PC-3 (cell line): ENCODE measurements at regions not wholly inside any gene's neighbourhood (a gene's known extent, or its start where the extent isn't known, plus 50 kb on each side); places are given as distances from the start of the nearest gene placed in this dataset.

Experiments used
- ATAC-seq: fragments of 200-7000 bp; cut with Tn5 transposase; 2 replicates; pipeline ENCODE4 v1.9.1; 2020; ENCODE audit warnings: mild to moderate bottlenecking, moderate library complexity
- BruUV-seq: library from RNA; stranded (reverse); fragments of 400-500 nt; replicated peaks from 2 replicates; lab custom pipeline; 2021; lab: Mats Ljungman, UMichigan
- CTCF ChIA-PET: fragments of 300-600 bp; sonication (Branson Sonifier 250); formaldehyde crosslinking; loops from one replicate; lab custom pipeline; 2022; ENCODE audit warnings: antibody characterized with exemption; lab: Charles Lee
- POLR2A ChIA-PET: fragments of 300-600 bp; sonication (Branson Sonifier 250); formaldehyde crosslinking; loops from one replicate; lab custom pipeline; 2022; ENCODE audit warnings: antibody characterized with exemption; ENCODE audit not compliant: unreplicated experiment; lab: Charles Lee
- DNase-seq: peaks from one replicate; pipeline ENCODE4 v3.0.0-alpha.2; 2015
- H2AFZ ChIP-seq: fragments of 300-600 bp; sonication (generic); 2 replicates; pipeline ENCODE4 v1.6.0; 2016; ENCODE audit warnings: antibody characterized with exemption, low read length
- H3F3A ChIP-seq: fragments of 300-600 bp; sonication (generic); one replicate; pipeline ENCODE4 v1.6.0; 2017; ENCODE audit warnings: antibody characterized with exemption, low read length, control low read depth, mild to moderate bottlenecking; ENCODE audit not compliant: unreplicated experiment
- H3K27ac ChIP-seq: fragments of 300-600 bp; sonication (generic); 2 replicates; pipeline ENCODE4 v1.5.1; 2016; ENCODE audit warnings: mild to moderate bottlenecking, low read length
- H3K27me3 ChIP-seq: fragments of 300-600 bp; sonication (generic); 2 replicates; pipeline ENCODE4 v1.6.1; 2016; ENCODE audit warnings: low read length, mixed read lengths
- H3K36me3 ChIP-seq: fragments of 300-600 bp; sonication (generic); 2 replicates; pipeline ENCODE4 v1.6.1; 2016; ENCODE audit warnings: low read depth, mixed run types, low read length, mixed read lengths
- H3K4me1 ChIP-seq: fragments of 300-600 bp; sonication (generic); 2 replicates; pipeline ENCODE4 v1.5.1; 2016; ENCODE audit warnings: low read length; ENCODE audit not compliant: insufficient read depth
- H3K4me2 ChIP-seq: fragments of 300-600 bp; sonication (generic); 2 replicates; pipeline ENCODE4 v1.6.0; 2016; ENCODE audit warnings: low read length
- H3K4me3 ChIP-seq: fragments of 300-600 bp; sonication (generic); 2 replicates; pipeline ENCODE4 v1.5.1; 2016; ENCODE audit warnings: mild to moderate bottlenecking, low read length, mixed read lengths
- H3K79me2 ChIP-seq: fragments of 300-600 bp; sonication (generic); 2 replicates; pipeline ENCODE4 v1.6.1; 2017; ENCODE audit warnings: low read length, mixed read lengths
- H3K9ac ChIP-seq: fragments of 300-600 bp; sonication (generic); 2 replicates; pipeline ENCODE4 v1.6.0; 2016; ENCODE audit warnings: mild to moderate bottlenecking, low read length
- H3K9me2 ChIP-seq: fragments of 300-600 bp; sonication (generic); replicated peaks from 2 replicates; pipeline ENCODE4 v1.6.1; 2016; ENCODE audit warnings: mixed run types, low read length, mixed read lengths
- H3K9me3 ChIP-seq: fragments of 300-600 bp; sonication (generic); 2 replicates; pipeline ENCODE4 v1.6.1; 2016; ENCODE audit warnings: low read length, mixed read lengths
- H4K20me1 ChIP-seq: fragments of 300-600 bp; sonication (generic); 2 replicates; pipeline ENCODE4 v1.6.1; 2016; ENCODE audit warnings: low read length, mixed read lengths
- EZH2 ChIP-seq: fragments of 300-600 bp; sonication (generic); IDR thresholded peaks from one replicate; pipeline ENCODE4 v1.6.1; 2017; ENCODE audit warnings: antibody characterized with exemption, mild to moderate bottlenecking, low read length; ENCODE audit not compliant: unreplicated experiment
- EZH2phosphoT487 ChIP-seq: fragments of 300-600 bp; sonication (generic); IDR thresholded peaks from 2 replicates; pipeline ENCODE4 v1.6.1; 2018; ENCODE audit warnings: mild to moderate bottlenecking, antibody characterized with exemption, low read length, borderline replicate concordance
- intact Hi-C: fragments of 100-400 bp; cut with micrococcal nuclease; formaldehyde crosslinking; loops from 2 replicates; pipeline ENCODE4 v1.9.0; 2023
- TF ChIP-seq, protein P1 (sequence below): fragments of 300-600 bp; sonication (generic); conservative IDR thresholded peaks from 2 replicates; pipeline ENCODE4 v1.5.1; 2017; ENCODE audit warnings: antibody characterized with exemption, low read depth, mild to moderate bottlenecking, low read length

DNA sequence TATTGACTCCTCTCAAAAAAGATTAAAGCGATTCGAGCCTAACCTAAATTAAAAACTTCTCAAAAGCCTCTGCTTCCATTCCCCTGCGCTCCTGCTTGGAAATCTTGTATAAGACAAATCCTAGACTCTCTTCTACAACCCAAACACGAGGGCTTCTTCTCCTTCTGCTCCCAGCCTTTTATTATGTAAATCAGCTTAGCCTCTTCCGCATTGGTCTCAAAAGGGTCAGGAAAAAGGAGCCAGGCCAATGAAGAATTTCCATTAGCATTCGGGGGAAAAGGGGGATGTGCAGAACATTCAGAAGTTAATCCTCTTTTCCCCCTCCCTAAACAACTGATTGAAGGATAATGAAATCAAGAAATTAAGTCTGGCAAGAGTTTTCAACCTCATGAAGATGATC is 107.9 kb downstream of the FAM124B start:
- Histone ChIP-seq H3K4me2 (no peak overlapping the region), H3K9ac (no peak overlapping the region), H3K9me3 (no peaks in the 10 kb centered on the region), H3K36me3 (no peaks in the 10 kb centered on the region), H3K4me3 (no peak overlapping the region), H3K9me2 (no peaks in the 10 kb centered on the region), H2AFZ (no peak overlapping the region), H3F3A (no peaks in the 10 kb centered on the region), H3K27ac (no peak overlapping the region), H3K4me1 (no peaks in the 10 kb centered on the region), H3K79me2 (no peaks in the 10 kb centered on the region), H4K20me1 (no peaks in the 10 kb centered on the region), H3K27me3 (no peaks in the 10 kb centered on the region)
- no peak for ATAC-seq
- POLR2A ChIA-PET, result no interaction called here
- CTCF ChIA-PET, result no interaction called here
- BruUV-seq, result no TSS peak
- DNase-seq, result no peak
- intact Hi-C loops, result no loop called here
- TF ChIP-seq, protein P1, sequence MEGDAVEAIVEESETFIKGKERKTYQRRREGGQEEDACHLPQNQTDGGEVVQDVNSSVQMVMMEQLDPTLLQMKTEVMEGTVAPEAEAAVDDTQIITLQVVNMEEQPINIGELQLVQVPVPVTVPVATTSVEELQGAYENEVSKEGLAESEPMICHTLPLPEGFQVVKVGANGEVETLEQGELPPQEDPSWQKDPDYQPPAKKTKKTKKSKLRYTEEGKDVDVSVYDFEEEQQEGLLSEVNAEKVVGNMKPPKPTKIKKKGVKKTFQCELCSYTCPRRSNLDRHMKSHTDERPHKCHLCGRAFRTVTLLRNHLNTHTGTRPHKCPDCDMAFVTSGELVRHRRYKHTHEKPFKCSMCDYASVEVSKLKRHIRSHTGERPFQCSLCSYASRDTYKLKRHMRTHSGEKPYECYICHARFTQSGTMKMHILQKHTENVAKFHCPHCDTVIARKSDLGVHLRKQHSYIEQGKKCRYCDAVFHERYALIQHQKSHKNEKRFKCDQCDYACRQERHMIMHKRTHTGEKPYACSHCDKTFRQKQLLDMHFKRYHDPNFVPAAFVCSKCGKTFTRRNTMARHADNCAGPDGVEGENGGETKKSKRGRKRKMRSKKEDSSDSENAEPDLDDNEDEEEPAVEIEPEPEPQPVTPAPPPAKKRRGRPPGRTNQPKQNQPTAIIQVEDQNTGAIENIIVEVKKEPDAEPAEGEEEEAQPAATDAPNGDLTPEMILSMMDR, result no peak
- TF ChIP-seq EZH2phosphoT487, result no peak

DNA sequence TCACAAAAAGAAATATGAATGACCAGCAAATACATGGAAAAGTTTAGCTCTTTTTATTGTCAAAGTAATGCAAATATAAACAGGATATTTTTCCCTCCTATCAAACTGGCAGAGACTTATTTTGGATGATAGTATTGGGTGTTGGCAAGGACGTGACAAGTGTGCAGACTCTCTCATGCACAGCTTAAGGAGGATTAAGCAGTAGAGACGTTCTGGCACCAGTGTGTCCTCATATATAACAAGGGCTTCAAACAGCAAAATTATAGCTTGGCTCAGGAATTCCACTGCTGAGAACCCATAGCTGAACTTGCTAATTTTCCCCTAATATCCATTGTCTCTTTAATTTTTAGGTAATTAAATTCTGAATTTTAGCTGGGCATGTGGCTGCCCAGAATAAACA is 114.4 kb downstream of the FAM124B start:
- Histone ChIP-seq H3K4me2 (no peak overlapping the region), H3K9ac (no peak overlapping the region), H2AFZ (no peak overlapping the region), H3K27ac (no peak overlapping the region), H3K4me3 (no peak overlapping the region), H3K36me3 (no peaks in the 10 kb centered on the region), H3K4me1 (no peaks in the 10 kb centered on the region), H4K20me1 (no peaks in the 10 kb centered on the region), H3K9me2 (no peaks in the 10 kb centered on the region), H3F3A (no peaks in the 10 kb centered on the region), H3K79me2 (no peaks in the 10 kb centered on the region), H3K9me3 (no peaks in the 10 kb centered on the region), H3K27me3 (no peaks in the 10 kb centered on the region)
- ATAC-seq (no peak), DNase-seq (no peak)
- no TSS peak for BruUV-seq
- ChIA-PET POLR2A (interaction anchor here (0.6 kb wide), 2 partner anchors 200 to 316 kb away, joined by 3 to 4 read pairs; no protein-coding TSS in a partner anchor), CTCF (interaction anchor here (0.6 to 0.7 kb wide), 4 partner anchors 16 to 284 kb away, joined by 3 to 7 read pairs (median 4); no protein-coding TSS in a partner anchor)
- intact Hi-C loops, result loop anchor here (5.0 kb wide), 1 partner anchor 60 kb away; no protein-coding TSS in a partner anchor
- TF ChIP-seq EZH2, result no peak
- TF ChIP-seq EZH2phosphoT487, result no peak

DNA sequence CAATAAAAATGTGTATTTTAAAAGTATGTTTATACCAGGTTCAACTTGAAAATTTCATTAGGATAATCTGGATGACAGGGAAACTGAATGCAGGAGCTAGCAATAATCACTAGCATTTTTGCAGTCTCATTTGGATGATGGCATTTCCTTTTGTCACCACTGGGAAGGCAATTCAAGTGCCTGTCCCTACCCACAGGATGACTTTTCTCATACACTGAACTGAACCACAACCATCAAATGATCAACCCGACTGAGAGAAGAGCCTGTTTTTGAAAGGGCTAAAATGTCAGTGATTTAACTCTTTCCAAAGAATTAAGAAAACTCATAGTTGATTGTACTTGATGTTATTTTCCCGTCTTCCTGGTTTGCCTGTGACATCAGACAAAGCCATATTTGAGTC is 115.0 kb downstream of the FAM124B start:
- Histone ChIP-seq H3K27me3 (no peaks in the 10 kb centered on the region), H3K4me2 (no peak overlapping the region), H3K27ac (no peak overlapping the region), H3K9me2 (no peaks in the 10 kb centered on the region), H3K4me3 (no peak overlapping the region), H3K9ac (no peak overlapping the region), H3K79me2 (no peaks in the 10 kb centered on the region), H3F3A (no peaks in the 10 kb centered on the region), H3K4me1 (no peaks in the 10 kb centered on the region), H4K20me1 (no peaks in the 10 kb centered on the region), H2AFZ (no peak overlapping the region), H3K36me3 (no peaks in the 10 kb centered on the region), H3K9me3 (no peaks in the 10 kb centered on the region)
- no TSS peak for BruUV-seq
- ChIA-PET POLR2A (interaction anchor here (0.6 kb wide), 1 partner anchor 316 kb away, joined by 4 read pairs; no protein-coding TSS in a partner anchor), CTCF (interaction anchor here (0.6 to 1.4 kb wide), 6 partner anchors 17 to 308 kb away, joined by 3 to 7 read pairs (median 4); no protein-coding TSS in a partner anchor)
- DNase-seq (peak; percentile 20), ATAC-seq (no peak; the same call in 1 of the 2 replicates)
- intact Hi-C loops, result loop anchor here (5.0 kb wide), 1 partner anchor 60 kb away; no protein-coding TSS in a partner anchor
- TF ChIP-seq, protein P1, result no peak; the same call in 1 of the 2 replicates
- TF ChIP-seq EZH2 (no peak), EZH2phosphoT487 (no peak)
